Astrocyte (in vitro differentiated cells and primary cell): ENCODE measurements at regions not wholly inside any gene's neighbourhood (a gene's known extent, or its start where the extent isn't known, plus 50 kb on each side); places are given as distances from the start of the nearest gene placed in this dataset.

Experiments used
- DNase-seq: peaks from one replicate; pipeline ENCODE4 v3.0.0-alpha.2; 2010; ENCODE audit warnings: low read depth
- FAIRE-seq: peaks from 2 replicates; lab custom pipeline; 2011; peaks lifted over from hg19 to GRCh38; lab: Jason Lieb, UNC
- H2AFZ ChIP-seq: 2 replicates; pipeline ENCODE4 v1.6.0; 2012; ENCODE audit warnings: low read depth, low read length, inconsistent platforms
- H3K27ac ChIP-seq: 2 replicates; pipeline ENCODE4 v1.5.1; 2011; ENCODE audit warnings: low read depth, low read length, inconsistent platforms
- H3K27me3 ChIP-seq: 2 replicates; pipeline ENCODE4 v1.6.0; 2011; ENCODE audit warnings: low read length, inconsistent platforms; ENCODE audit not compliant: insufficient read depth
- H3K36me3 ChIP-seq: 2 replicates; pipeline ENCODE4 v1.5.1; 2011; ENCODE audit warnings: low read length, inconsistent platforms; ENCODE audit not compliant: insufficient read depth
- H3K4me1 ChIP-seq: 2 replicates; pipeline ENCODE4 v1.5.1; 2011; ENCODE audit warnings: low read length, inconsistent platforms; ENCODE audit not compliant: insufficient read depth
- H3K4me2 ChIP-seq: 2 replicates; pipeline ENCODE4 v1.6.0; 2012; ENCODE audit warnings: low read length, inconsistent platforms
- H3K4me3 ChIP-seq: 2 replicates; pipeline ENCODE4 v1.5.1; 2011; ENCODE audit warnings: low read depth, mild to moderate bottlenecking, low read length, inconsistent platforms; ENCODE audit not compliant: insufficient read depth
- H3K79me2 ChIP-seq: 2 replicates; pipeline ENCODE4 v1.6.0; 2012; ENCODE audit warnings: mild to moderate bottlenecking, low read length, inconsistent platforms; ENCODE audit not compliant: insufficient read depth
- H3K9ac ChIP-seq: 2 replicates; pipeline ENCODE4 v1.6.0; 2012; ENCODE audit warnings: mild to moderate bottlenecking, low read length, inconsistent platforms
- H3K9me3 ChIP-seq: 2 replicates; pipeline ENCODE4 v1.5.1; 2012; ENCODE audit warnings: low read depth, mild to moderate bottlenecking, low read length, inconsistent platforms; ENCODE audit not compliant: insufficient read depth
- H4K20me1 ChIP-seq: 2 replicates; pipeline ENCODE4 v1.6.0; 2012; ENCODE audit warnings: low read length, inconsistent platforms; ENCODE audit not compliant: insufficient read depth
- H3K27ac Mint-ChIP-seq: one replicate; pipeline ENCODE4 v1.8.0; 2021; ENCODE audit warnings: mild to moderate bottlenecking, mixed read lengths; ENCODE audit not compliant: unreplicated experiment
- H3K27me3 Mint-ChIP-seq: one replicate; pipeline ENCODE4 v1.8.0; 2021; ENCODE audit warnings: low read depth, mixed read lengths; ENCODE audit not compliant: unreplicated experiment
- H3K36me3 Mint-ChIP-seq: one replicate; pipeline ENCODE4 v1.8.0; 2021; ENCODE audit warnings: low read depth, mixed read lengths; ENCODE audit not compliant: unreplicated experiment
- H3K4me1 Mint-ChIP-seq: one replicate; pipeline ENCODE4 v1.8.0; 2021; ENCODE audit warnings: low read depth, mixed read lengths; ENCODE audit not compliant: unreplicated experiment
- H3K4me3 Mint-ChIP-seq: one replicate; pipeline ENCODE4 v1.8.0; 2021; ENCODE audit warnings: mild to moderate bottlenecking, moderate library complexity, mixed read lengths; ENCODE audit not compliant: unreplicated experiment
- H3K9me3 Mint-ChIP-seq: one replicate; pipeline ENCODE4 v1.8.0; 2021; ENCODE audit warnings: mild to moderate bottlenecking, mixed read lengths; ENCODE audit not compliant: unreplicated experiment
- EZH2 ChIP-seq: IDR thresholded peaks from 2 replicates; pipeline ENCODE4 v1.6.1; 2012; ENCODE audit warnings: mild to moderate bottlenecking, low read length, inconsistent platforms; ENCODE audit not compliant: insufficient read depth
- TF ChIP-seq, protein P1 (sequence below): IDR thresholded peaks from 2 replicates; pipeline ENCODE4 v1.5.1; 2011; ENCODE audit warnings: low read depth, mild to moderate bottlenecking, inconsistent platforms, low read length, moderate library complexity; ENCODE audit not compliant: insufficient read depth

DNA sequence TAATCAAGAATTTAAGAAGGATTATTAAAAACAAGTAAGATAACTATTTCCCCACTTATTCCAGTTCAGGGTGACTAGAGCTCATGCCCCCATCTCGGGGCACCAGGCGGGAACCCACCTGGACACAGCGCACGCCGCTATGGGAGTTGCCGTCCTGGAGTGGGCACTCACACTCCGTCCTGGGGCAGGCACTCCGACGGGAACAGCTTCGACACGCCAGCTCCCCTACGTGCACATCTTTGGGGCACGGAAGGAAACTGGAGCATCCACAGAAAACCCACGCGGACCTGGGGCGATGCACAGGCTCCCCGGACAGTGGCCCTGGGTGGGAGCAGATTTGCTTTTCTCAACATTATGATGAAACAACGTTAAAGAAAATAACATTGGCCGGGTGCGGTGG is 52.0 kb upstream of the GATA5 start:
- Mint-ChIP-seq H3K27me3 (peaks cover 39% of the 10 kb centered on the region), H3K4me1 (peaks cover 6% of the 10 kb centered on the region), H3K4me3 (no peak overlapping the region), H3K27ac (no peak overlapping the region), H3K9me3 (no peaks in the 10 kb centered on the region), H3K36me3 (no peaks in the 10 kb centered on the region)
- no peak overlapping the region for H3K4me2 ChIP-seq
- no peak overlapping the region for H3K27ac ChIP-seq
- no peaks in the 10 kb centered on the region for H3K4me1 ChIP-seq
- H2AFZ ChIP-seq = no peak overlapping the region
- peaks cover 12% of the 10 kb centered on the region for H3K27me3 ChIP-seq
- no peaks in the 10 kb centered on the region for H4K20me1 ChIP-seq
- TF ChIP-seq, protein P1, sequence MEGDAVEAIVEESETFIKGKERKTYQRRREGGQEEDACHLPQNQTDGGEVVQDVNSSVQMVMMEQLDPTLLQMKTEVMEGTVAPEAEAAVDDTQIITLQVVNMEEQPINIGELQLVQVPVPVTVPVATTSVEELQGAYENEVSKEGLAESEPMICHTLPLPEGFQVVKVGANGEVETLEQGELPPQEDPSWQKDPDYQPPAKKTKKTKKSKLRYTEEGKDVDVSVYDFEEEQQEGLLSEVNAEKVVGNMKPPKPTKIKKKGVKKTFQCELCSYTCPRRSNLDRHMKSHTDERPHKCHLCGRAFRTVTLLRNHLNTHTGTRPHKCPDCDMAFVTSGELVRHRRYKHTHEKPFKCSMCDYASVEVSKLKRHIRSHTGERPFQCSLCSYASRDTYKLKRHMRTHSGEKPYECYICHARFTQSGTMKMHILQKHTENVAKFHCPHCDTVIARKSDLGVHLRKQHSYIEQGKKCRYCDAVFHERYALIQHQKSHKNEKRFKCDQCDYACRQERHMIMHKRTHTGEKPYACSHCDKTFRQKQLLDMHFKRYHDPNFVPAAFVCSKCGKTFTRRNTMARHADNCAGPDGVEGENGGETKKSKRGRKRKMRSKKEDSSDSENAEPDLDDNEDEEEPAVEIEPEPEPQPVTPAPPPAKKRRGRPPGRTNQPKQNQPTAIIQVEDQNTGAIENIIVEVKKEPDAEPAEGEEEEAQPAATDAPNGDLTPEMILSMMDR = no peak
- no peak for TF ChIP-seq EZH2
- no peak overlapping the region for H3K9ac ChIP-seq
- no peak for DNase-seq
- no peaks in the 10 kb centered on the region for H3K79me2 ChIP-seq
- H3K9me3 ChIP-seq = no peaks in the 10 kb centered on the region
- no peak overlapping the region for H3K4me3 ChIP-seq
- FAIRE-seq = no peak
- no peaks in the 10 kb centered on the region for H3K36me3 ChIP-seq

GRCh38 chr20:62528983-62529891 is 53.4 kb upstream of the GATA5 start:
- no peaks in the 10 kb centered on the region for H4K20me1 ChIP-seq
- TF ChIP-seq, protein P1 = no peak
- no peak for TF ChIP-seq EZH2
- H2AFZ ChIP-seq = no peak overlapping the region
- no peak overlapping the region for H3K9ac ChIP-seq
- no peaks in the 10 kb centered on the region for H3K36me3 ChIP-seq
- H3K4me2 ChIP-seq = no peak overlapping the region
- H3K27me3 ChIP-seq = peaks cover 12% of the 10 kb centered on the region
- H3K27ac ChIP-seq = no peak overlapping the region
- H3K4me1 Mint-ChIP-seq = peaks cover 3% of the 10 kb centered on the region
- no peaks in the 10 kb centered on the region for H3K36me3 Mint-ChIP-seq
- H3K79me2 ChIP-seq = no peaks in the 10 kb centered on the region
- H3K9me3 ChIP-seq = no peaks in the 10 kb centered on the region
- no peaks in the 10 kb centered on the region for H3K9me3 Mint-ChIP-seq
- no peak for FAIRE-seq
- H3K27ac Mint-ChIP-seq = no peak overlapping the region
- no peak overlapping the region for H3K4me3 ChIP-seq
- H3K4me3 Mint-ChIP-seq = no peak overlapping the region
- H3K4me1 ChIP-seq = no peaks in the 10 kb centered on the region
- DNase-seq = no peak
- peaks cover 40% of the 10 kb centered on the region for H3K27me3 Mint-ChIP-seq
